Activated CD4-positive, alpha-beta T cell treated with anti-CD3 and anti-CD28 coated beads, Interleukin-2, amount 50 U/mL, for 1 hour (primary cell): ENCODE measurements at regions not wholly inside any gene's neighbourhood (a gene's known extent, or its start where the extent isn't known, plus 50 kb on each side); places are given as distances from the start of the nearest gene placed in this dataset.

Source experiments
- DNase-seq: peaks from one replicate; pipeline ENCODE4 v3.0.0-alpha.2; 2020

- DNase-seq = no peak
These were observed 56.5 kb upstream of the NTRK3 start for GRCh38 chr15:88312941-88313579.

DNA sequence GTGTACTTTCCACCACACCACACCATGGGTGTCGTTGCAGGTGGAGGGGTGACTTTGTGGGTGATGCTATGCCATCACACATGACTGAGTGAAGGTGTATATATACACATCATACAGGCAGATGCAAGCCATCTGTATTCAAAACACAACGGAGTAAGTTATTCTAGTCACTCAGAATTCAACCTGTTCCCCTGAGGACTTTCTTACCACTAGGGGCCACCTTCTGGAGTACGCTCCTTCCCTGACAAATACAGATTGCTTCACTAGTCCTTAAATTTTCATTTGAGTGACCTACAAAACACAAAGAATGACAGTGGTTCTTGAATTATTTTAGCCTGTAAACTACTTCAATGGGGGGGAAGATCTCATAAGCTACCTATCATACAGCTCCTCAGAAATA lies 52.8 kb upstream of the NTRK3 start:
- DNase-seq = no peak

DNA sequence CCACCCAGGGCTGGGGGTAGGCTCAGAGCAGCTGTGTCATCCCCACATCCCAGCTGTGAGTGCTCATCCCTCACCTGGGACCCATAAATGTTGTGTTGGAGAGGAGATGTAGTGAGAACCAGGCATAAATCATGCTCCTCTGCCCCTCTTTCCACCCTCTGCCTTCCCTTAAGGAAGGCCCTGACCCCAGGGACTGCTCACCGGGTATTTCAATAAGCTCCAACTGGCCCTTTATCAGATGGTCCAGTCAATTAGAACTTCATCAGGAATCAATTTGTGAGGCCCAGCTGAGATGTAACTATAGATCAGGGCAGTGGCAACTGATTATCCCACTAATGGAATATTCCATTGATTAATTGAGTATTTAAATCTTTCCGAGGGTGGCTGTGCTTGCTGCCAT lies 50.8 kb upstream of the NTRK3 start:
- DNase-seq = no peak
